Body of pancreas (tissue), 4 donors: ENCODE measurements at regions not wholly inside any gene's neighbourhood (a gene's known extent, or its start where the extent isn't known, plus 50 kb on each side); places are given as distances from the start of the nearest gene placed in this dataset.

Experiments
- ATAC-seq: fragments of 150-250 bp; one replicate; pipeline ENCODE4 v1.9.1; 2016
- DNase-seq, 4 donors: peaks; one replicate each; pipeline ENCODE4 v3.0.0-alpha.2; 2019
- H3K27ac ChIP-seq, 4 donors: fragments of 200-600 bp; sonication (generic); 1 replicate in 3 of 4; 2 replicates in 1 of 4; pipeline versions ENCODE4 v1.5.1 to v1.6.1; 2016 to 2019; ENCODE audit warnings: mild to moderate bottlenecking in 1 of 4, mixed read lengths in 1 of 4, moderate library complexity in 1 of 4
- H3K27me3 ChIP-seq, 2 donors: fragments of 200-600 bp; sonication (generic); one replicate each; pipeline ENCODE4 v1.6.0; 2016; ENCODE audit warnings: mild to moderate bottlenecking in 1 of 2
- H3K36me3 ChIP-seq, 2 donors: fragments of 200-600 bp; sonication (generic); replicated peaks in 1 of 2; 2 replicates each; pipeline ENCODE4 v1.5.1; 2016; ENCODE audit warnings: low read depth in 2 of 2; ENCODE audit not compliant: insufficient read depth in 1 of 2
- H3K4me1 ChIP-seq: fragments of 200-600 bp; sonication (generic); one replicate; pipeline ENCODE4 v1.6.0; 2016
- H3K4me3 ChIP-seq, 2 donors: fragments of 200-600 bp; sonication (generic); 1 replicate in 1 of 2; 2 replicates in 1 of 2; pipeline ENCODE4 v1.5.1; 2016 to 2019
- H3K9me3 ChIP-seq, 3 donors: fragments of 200-600 bp; sonication (generic); 1 replicate in 2 of 3; 2 replicates in 1 of 3; pipeline ENCODE4 v1.5.1; 2016
- CTCF ChIP-seq, 7 experiments: fragments of 450-650 bp in 4 of 7; fragments of 200-600 bp in 3 of 7; sonication (generic) in 3 of 7; IDR thresholded peaks; one replicate each; pipeline ENCODE4 v1.5.1; 2016 to 2019; ENCODE audit warnings: antibody characterized with exemption in 7 of 7
- POLR2A ChIP-seq, 3 donors: fragments of 450-650 bp; IDR thresholded peaks; one replicate each; pipeline ENCODE4 v1.6.1; 2016; ENCODE audit warnings: antibody characterized with exemption in 3 of 3, mild to moderate bottlenecking in 2 of 3
- WGBS, 2 donors: methylation state at CpG; one replicate each; pipeline ENCODE4 v1.1.5; 2017; 5-methylcytosine and 5-hydroxymethylcytosine counted together
- intact Hi-C: fragments of 100-400 bp; cut with DNase I; formaldehyde crosslinking; loops from one replicate; pipeline ENCODE4 v1.15.1; 2023

DNA sequence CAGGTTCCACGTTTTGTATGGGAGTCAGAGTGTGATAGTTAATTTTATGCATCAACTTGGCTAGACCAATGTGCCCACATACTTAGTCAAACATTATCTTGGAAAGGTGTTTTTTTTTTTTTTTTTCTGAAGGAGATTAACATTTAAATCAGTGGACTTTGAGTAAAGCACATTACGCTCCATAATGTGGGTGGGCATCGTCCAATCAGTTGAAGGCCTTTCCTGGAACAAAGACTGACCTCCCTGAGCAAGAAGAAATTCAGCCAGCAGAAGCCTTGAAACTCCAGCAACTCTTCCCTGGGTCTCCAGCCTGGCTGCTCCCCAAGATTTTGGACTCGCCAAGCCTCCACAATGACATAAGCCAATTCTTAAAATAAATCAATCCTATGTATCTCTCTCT, 711.4 kb downstream of the MTRR start:
- Histone ChIP-seq H3K27me3 (no peaks in the 10 kb centered on the region), H3K4me1 (no peaks in the 10 kb centered on the region), H3K36me3 (no peaks in the 10 kb centered on the region), H3K27ac (no peak overlapping the region), H3K4me3 (no peak overlapping the region), H3K9me3 (no peaks in the 10 kb centered on the region)
- 61 to 63% methylated on average over 4 of the region's 4 CpGs for WGBS, 2 donors
- no peak for ATAC-seq
- no peak for DNase-seq
- TF ChIP-seq CTCF (IDR thresholded peaks at IDR 0.05) (no peak), POLR2A (IDR thresholded peaks at IDR 0.05) (no peak)
- intact Hi-C loops = no loop called here

- DNase-seq (no peak), ATAC-seq (no peak)
- WGBS, 2 donors = 54 to 81% methylated on average over 2 of the region's 2 CpGs
- H3K27ac ChIP-seq = no peak overlapping the region
- TF ChIP-seq POLR2A (IDR thresholded peaks at IDR 0.05) (no peak), CTCF (IDR thresholded peaks at IDR 0.05) (no peak)
- no peaks in the 10 kb centered on the region for H3K4me1 ChIP-seq
- H3K36me3 ChIP-seq = no peaks in the 10 kb centered on the region
- no peaks in the 10 kb centered on the region for H3K9me3 ChIP-seq
- H3K27me3 ChIP-seq = no peaks in the 10 kb centered on the region
- intact Hi-C loops = no loop called here
- H3K4me3 ChIP-seq = no peak overlapping the region
These were observed 712.1 kb downstream of the MTRR start for GRCh38 chr5:8581047-8581446.

DNA sequence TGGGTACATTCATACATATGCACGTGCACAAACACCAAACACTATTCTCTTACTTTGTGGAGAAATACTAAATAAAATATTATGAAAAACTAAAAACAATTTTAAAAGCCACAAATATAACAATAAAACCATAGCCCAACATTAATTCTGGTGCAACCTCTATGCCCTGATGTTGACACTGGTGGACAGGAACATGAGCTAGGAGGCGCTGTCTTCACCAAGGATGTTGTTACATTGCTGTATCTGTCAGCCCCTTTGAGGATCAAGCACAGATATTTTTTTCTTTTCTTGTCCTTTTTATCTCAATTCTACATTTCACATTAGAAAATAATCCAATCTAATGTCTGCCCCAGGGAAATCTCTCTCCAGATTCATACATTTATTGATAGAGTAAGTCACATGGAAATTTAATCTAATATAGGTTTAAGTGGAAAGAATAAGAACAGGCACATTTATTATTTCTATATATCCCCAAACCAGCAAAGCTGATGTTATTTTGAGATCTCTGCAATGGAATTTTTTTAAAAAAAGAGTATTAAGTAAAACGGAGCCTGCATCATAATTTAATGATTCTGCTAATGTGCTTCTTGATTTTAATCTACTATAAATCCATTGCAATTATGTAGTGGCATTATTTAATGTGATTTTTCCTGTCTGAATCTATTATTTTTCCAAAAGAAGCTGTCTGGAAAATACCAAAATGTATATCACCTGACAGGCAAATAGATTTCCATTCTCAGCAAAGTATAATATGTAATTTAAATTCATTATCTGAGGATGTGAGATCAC, 716.5 kb downstream of the MTRR start:
- H3K27me3 ChIP-seq = no peaks in the 10 kb centered on the region
- 51 to 58% methylated on average over 3 of the region's 3 CpGs for WGBS, 2 donors
- TF ChIP-seq CTCF (IDR thresholded peaks at IDR 0.05) (no peak), POLR2A (IDR thresholded peaks at IDR 0.05) (no peak)
- ATAC-seq (no peak), DNase-seq (no peak)
- H3K4me3 ChIP-seq = no peak overlapping the region
- no peaks in the 10 kb centered on the region for H3K36me3 ChIP-seq
- no peaks in the 10 kb centered on the region for H3K9me3 ChIP-seq
- intact Hi-C loops = no loop called here
- no peak overlapping the region for H3K27ac ChIP-seq
- H3K4me1 ChIP-seq = no peaks in the 10 kb centered on the region

DNA sequence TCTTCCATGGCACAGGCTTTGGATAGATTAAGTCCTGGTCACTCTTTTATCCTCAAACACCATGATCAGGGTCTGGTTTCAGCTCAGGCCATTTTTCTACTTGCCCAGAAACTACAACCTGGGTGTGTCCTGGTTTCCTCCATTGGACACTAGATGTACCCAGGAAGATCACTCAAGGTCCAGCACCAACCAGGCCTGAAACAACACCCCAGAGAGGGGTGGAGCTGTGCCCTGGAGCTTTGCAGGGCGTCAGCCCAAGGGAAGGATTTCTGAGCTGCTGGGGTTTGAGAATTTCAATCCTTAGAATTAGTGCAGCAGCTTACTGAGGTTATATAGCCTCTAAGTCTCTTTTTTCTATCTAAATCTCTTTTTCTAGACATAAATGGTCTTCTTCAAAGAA, 722.0 kb downstream of the MTRR start:
- intact Hi-C loops = no loop called here
- no peaks in the 10 kb centered on the region for H3K4me1 ChIP-seq
- TF ChIP-seq POLR2A (IDR thresholded peaks at IDR 0.05) (no peak), CTCF (IDR thresholded peaks at IDR 0.05) (no peak)
- ATAC-seq (no peak), DNase-seq (no peak)
- 46 to 67% methylated on average over 1 of the region's 1 CpG for WGBS, 2 donors
- H3K4me3 ChIP-seq = no peak overlapping the region
- no peak overlapping the region for H3K27ac ChIP-seq
- no peaks in the 10 kb centered on the region for H3K27me3 ChIP-seq
- H3K9me3 ChIP-seq = no peaks in the 10 kb centered on the region
- no peaks in the 10 kb centered on the region for H3K36me3 ChIP-seq

- no peaks in the 10 kb centered on the region for H3K36me3 ChIP-seq
- no peak for TF ChIP-seq POLR2A (IDR thresholded peaks at IDR 0.05)
- no peak for TF ChIP-seq CTCF (IDR thresholded peaks at IDR 0.05)
- no peak for ATAC-seq
- H3K27me3 ChIP-seq = no peaks in the 10 kb centered on the region
- intact Hi-C loops = no loop called here
- no peak for DNase-seq
- H3K4me3 ChIP-seq = no peak overlapping the region
- 86 to 94% methylated on average over 3 of the region's 3 CpGs for WGBS, 2 donors
- no peaks in the 10 kb centered on the region for H3K4me1 ChIP-seq
- no peaks in the 10 kb centered on the region for H3K9me3 ChIP-seq
- no peak overlapping the region for H3K27ac ChIP-seq
These were observed 729.4 kb downstream of the MTRR start for GRCh38 chr5:8598356-8598755.
